ENCODE measurements at regions not wholly inside any gene's neighbourhood (a gene's known extent, or its start where the extent isn't known, plus 50 kb on each side); places are given as distances from the start of the nearest gene placed in this dataset.
"Not testable (repeated sequence)": the region's sequence is repeated elsewhere in the genome, so short reads cannot be mapped to it uniquely, and the experiment has no call there.

DNA sequence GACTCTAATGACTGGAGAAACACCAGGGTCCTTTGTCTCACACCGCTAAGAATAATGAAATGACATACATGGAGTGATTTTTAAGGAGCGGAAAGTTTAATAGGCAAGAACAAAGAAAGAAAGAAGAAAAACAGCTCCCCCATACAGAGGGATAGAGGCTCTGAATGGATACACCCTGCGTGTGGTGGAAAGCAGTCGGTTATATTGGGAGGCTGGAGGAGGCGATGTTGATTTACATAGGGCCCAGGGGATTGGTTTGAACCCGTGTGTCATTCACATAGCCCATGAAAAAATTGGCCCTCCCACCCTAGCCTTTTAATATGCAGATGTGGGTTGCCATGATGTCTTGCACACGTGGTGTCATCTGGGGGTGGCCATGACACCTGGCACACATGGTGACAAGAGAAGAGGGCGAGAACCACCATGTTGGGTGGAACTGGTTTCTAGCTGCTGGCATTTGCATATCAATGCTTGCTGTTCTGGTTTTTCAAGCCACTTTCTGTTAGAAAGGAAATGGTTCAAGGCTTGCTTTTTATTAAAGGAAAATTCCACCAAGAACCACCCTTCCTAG, 168.5 kb upstream of the TGIF2LY start:
- H3K27me3 Mint-ChIP-seq; DNase-seq; H3K4me3 Mint-ChIP-seq; ATAC-seq (replicated peaks); H3K4me1 Mint-ChIP-seq (ENCODE audit: low read depth in 2 of 2); H3K36me3 Mint-ChIP-seq (ENCODE audit: insufficient read depth); H3K9me3 Mint-ChIP-seq; H3K27ac Mint-ChIP-seq: not testable (repeated sequence)

Measured in effector memory CD8-positive, alpha-beta T cell (primary cell).